HCT116 (cell line): ENCODE measurements at regions not wholly inside any gene's neighbourhood (a gene's known extent, or its start where the extent isn't known, plus 50 kb on each side); places are given as distances from the start of the nearest gene placed in this dataset.

Experiments
- ATAC-seq: fragments of 200-7000 bp; cut with Tn5 transposase; 2 replicates; pipeline ENCODE4 v1.9.1; 2020; ENCODE audit warnings: mild to moderate bottlenecking, moderate library complexity
- BruUV-seq: library from RNA; stranded (reverse); fragments of 400-500 nt; replicated peaks from 2 replicates; lab custom pipeline; 2021; lab: Mats Ljungman, UMichigan
- CTCF ChIA-PET: fragments of 300-600 bp; sonication (Branson Sonifier 250); formaldehyde crosslinking; loops from one replicate; lab custom pipeline; 2021; ENCODE audit warnings: antibody characterized with exemption; lab: Charles Lee
- POLR2A ChIA-PET: fragments of 300-600, 350-600 bp; sonication (Branson Sonifier 250); formaldehyde crosslinking; loops from one replicate; lab custom pipeline; 2021; ENCODE audit warnings: antibody characterized with exemption; lab: Charles Lee
- RAD21 ChIA-PET, 2 experiments: fragments of 300-600 bp; sonication (Branson Sonifier 250); formaldehyde crosslinking; loops; one replicate each; lab custom pipeline; 2023; ENCODE audit warnings: low total read pairs in 2 of 2; ENCODE audit not compliant: uncharacterized antibody in 2 of 2, unreplicated experiment in 2 of 2, low non-redundant PET in 1 of 2; lab: Charles Lee
- DNase-seq: peaks from one replicate; pipeline ENCODE4 v3.0.0-alpha.2; 2010; ENCODE audit warnings: low read depth, low spot score
- H2AFZ ChIP-seq: fragments of 200-600 bp; shearing (Covaris generic), sonication (generic); 2 replicates; pipeline ENCODE4 v1.6.1; 2017; ENCODE audit warnings: low read depth, mixed run types, mixed read lengths, antibody characterized with exemption, low read length; ENCODE audit not compliant: poor library complexity, severe bottlenecking
- H3K27ac ChIP-seq: 2 replicates; pipeline ENCODE4 v1.5.1; 2012; ENCODE audit warnings: low read depth, low read length
- H3K27me3 ChIP-seq: fragments of 200-600 bp; sonication (generic); 2 replicates; pipeline ENCODE4 v1.6.1; 2016; ENCODE audit warnings: mixed run types, low read length, mixed read lengths; ENCODE audit not compliant: insufficient read depth
- H3K36me3 ChIP-seq, 2 experiments: fragments of 200-500 bp in 1 of 2; fragments of 200-600 bp in 1 of 2; sonication (Bioruptor generic) in 1 of 2; sonication (generic) in 1 of 2; 2 replicates each; pipeline versions ENCODE4 v1.5.1 to v1.6.1; 2014 to 2016; ENCODE audit warnings: low read length in 2 of 2, inconsistent platforms in 1 of 2, mixed read lengths in 1 of 2, mixed run types in 1 of 2; ENCODE audit not compliant: insufficient read depth in 2 of 2, control insufficient read depth in 1 of 2
- H3K4me1 ChIP-seq, 2 experiments: fragments of 200-600 bp in 1 of 2; sonication (generic) in 1 of 2; 2 replicates each; pipeline versions ENCODE4 v1.5.1 to v1.6.1; 2012 to 2017; ENCODE audit warnings: low read length in 2 of 2, inconsistent platforms in 1 of 2, mild to moderate bottlenecking in 1 of 2, mixed read lengths in 1 of 2, mixed run types in 1 of 2, moderate library complexity in 1 of 2; ENCODE audit not compliant: insufficient read depth in 2 of 2, control insufficient read depth in 1 of 2
- H3K4me2 ChIP-seq: fragments of 200-600 bp; sonication (generic); 2 replicates; pipeline ENCODE4 v1.6.1; 2017; ENCODE audit warnings: mixed run types, low read length, mixed read lengths
- H3K4me3 ChIP-seq, 2 experiments: fragments of 200-600 bp in 1 of 2; sonication (generic) in 1 of 2; replicated peaks in 1 of 2; 2 replicates each; pipeline ENCODE4 v1.5.1; 2011 to 2016; ENCODE audit warnings: low read length in 2 of 2, control low read depth in 1 of 2, low read depth in 1 of 2, mild to moderate bottlenecking in 1 of 2, mixed read lengths in 1 of 2, mixed run types in 1 of 2
- H3K79me2 ChIP-seq: fragments of 200-600 bp; sonication (generic); 2 replicates; pipeline ENCODE4 v1.6.1; 2017; ENCODE audit warnings: mild to moderate bottlenecking, mixed run types, low read length, moderate library complexity, mixed read lengths; ENCODE audit not compliant: insufficient read depth
- H3K9ac ChIP-seq: fragments of 200-600 bp; sonication (generic); 2 replicates; pipeline ENCODE4 v1.6.1; 2016; ENCODE audit warnings: low read length, mixed read lengths
- H3K9me2 ChIP-seq: fragments of 200-600 bp; sonication (generic), shearing (Covaris generic); 2 replicates; pipeline ENCODE4 v1.6.1; 2017; ENCODE audit warnings: mixed run types, mild to moderate bottlenecking, moderate library complexity; ENCODE audit not compliant: insufficient read depth
- H3K9me3 ChIP-seq, 2 experiments: fragments of 200-500 bp in 1 of 2; fragments of 200-600 bp in 1 of 2; sonication (Bioruptor generic) in 1 of 2; sonication (generic) in 1 of 2; 2 replicates each; pipeline ENCODE4 v1.6.1; 2014 to 2017; ENCODE audit warnings: low read length in 2 of 2, mixed read lengths in 2 of 2, inconsistent platforms in 1 of 2, low read depth in 1 of 2, mild to moderate bottlenecking in 1 of 2, mixed run types in 1 of 2, moderate library complexity in 1 of 2; ENCODE audit not compliant: control insufficient read depth in 1 of 2, insufficient read depth in 1 of 2
- H4K20me1 ChIP-seq: fragments of 200-600 bp; sonication (generic), shearing (Covaris generic); 2 replicates; pipeline ENCODE4 v1.6.1; 2017; ENCODE audit warnings: mixed run types, mild to moderate bottlenecking, moderate library complexity; ENCODE audit not compliant: insufficient read depth
- EGR1 ChIP-seq: IDR thresholded peaks from 2 replicates; pipeline ENCODE4 v1.6.1; 2012; ENCODE audit warnings: low read depth
- ELF1 ChIP-seq: IDR thresholded peaks from 2 replicates; pipeline ENCODE4 v1.6.1; 2012; ENCODE audit warnings: low read depth, borderline replicate concordance
- EZH2 ChIP-seq: fragments of 200-600 bp; sonication (generic); IDR thresholded peaks from 2 replicates; pipeline ENCODE4 v1.6.1; 2017; ENCODE audit warnings: antibody characterized with exemption, mixed run types
- EZH2phosphoT487 ChIP-seq: fragments of 200-600 bp; IDR thresholded peaks from 2 replicates; pipeline ENCODE4 v1.6.1; 2018; ENCODE audit warnings: antibody characterized with exemption, borderline replicate concordance
- JUND ChIP-seq: IDR thresholded peaks from 2 replicates; pipeline ENCODE4 v1.6.1; 2012
- POLR2A ChIP-seq: IDR thresholded peaks from 2 replicates; pipeline ENCODE4 v1.7.0; 2011; ENCODE audit warnings: borderline replicate concordance; ENCODE audit not compliant: insufficient read depth, insufficient read length; ENCODE audit errors: extremely low read depth
- SIN3A ChIP-seq: IDR thresholded peaks from 2 replicates; pipeline ENCODE4 v1.6.1; 2012; ENCODE audit warnings: low read depth
- SP1 ChIP-seq: IDR thresholded peaks from 2 replicates; pipeline ENCODE4 v1.6.1; 2012; ENCODE audit warnings: low read depth
- TCF7L2 ChIP-seq: IDR thresholded peaks from 2 replicates; pipeline ENCODE4 v1.7.0; 2011; ENCODE audit warnings: borderline replicate concordance, inconsistent platforms; ENCODE audit not compliant: insufficient read depth, insufficient read length; ENCODE audit errors: extremely low read depth
- YY1 ChIP-seq: IDR thresholded peaks from 2 replicates; pipeline ENCODE4 v1.6.1; 2011; ENCODE audit warnings: low read length, low read depth, moderate library complexity, mild to moderate bottlenecking; ENCODE audit not compliant: insufficient replicate concordance; ENCODE audit errors: extremely low read depth
- ZFX ChIP-seq: fragments of 450-650 bp; IDR thresholded peaks from 2 replicates; pipeline ENCODE4 v1.6.1; 2017
- ZNF274 ChIP-seq: fragments of 200-500 bp; sonication (Bioruptor generic); IDR thresholded peaks from 2 replicates; pipeline ENCODE4 v1.6.1; 2014; ENCODE audit warnings: mild to moderate bottlenecking, low read depth, low read length, inconsistent platforms
- intact Hi-C: fragments of 100-400 bp; cut with micrococcal nuclease; formaldehyde crosslinking; loops from 2 replicates; pipeline ENCODE4 v1.10.0; 2022
- TF ChIP-seq, protein P1 (sequence below): IDR thresholded peaks from 2 replicates; pipeline ENCODE4 v1.6.1; 2012
- TF ChIP-seq, protein P2 (sequence below), 3 experiments: fragments of 200-600 bp in 1 of 3; sonication (generic) in 1 of 3; IDR thresholded peaks in 2 of 3; conservative IDR thresholded peaks in 1 of 3; 2 replicates each; pipeline ENCODE4 v1.5.1; 2012 to 2017; ENCODE audit warnings: low read depth in 2 of 3, low read length in 2 of 3, antibody characterized with exemption in 1 of 3, borderline replicate concordance in 1 of 3, control low read depth in 1 of 3, mild to moderate bottlenecking in 1 of 3, mixed read lengths in 1 of 3, mixed run types in 1 of 3, moderate library complexity in 1 of 3; ENCODE audit not compliant: insufficient read depth in 1 of 3
- TF ChIP-seq, protein P3 (sequence below): IDR thresholded peaks from 2 replicates; pipeline ENCODE4 v1.6.1; 2012

DNA sequence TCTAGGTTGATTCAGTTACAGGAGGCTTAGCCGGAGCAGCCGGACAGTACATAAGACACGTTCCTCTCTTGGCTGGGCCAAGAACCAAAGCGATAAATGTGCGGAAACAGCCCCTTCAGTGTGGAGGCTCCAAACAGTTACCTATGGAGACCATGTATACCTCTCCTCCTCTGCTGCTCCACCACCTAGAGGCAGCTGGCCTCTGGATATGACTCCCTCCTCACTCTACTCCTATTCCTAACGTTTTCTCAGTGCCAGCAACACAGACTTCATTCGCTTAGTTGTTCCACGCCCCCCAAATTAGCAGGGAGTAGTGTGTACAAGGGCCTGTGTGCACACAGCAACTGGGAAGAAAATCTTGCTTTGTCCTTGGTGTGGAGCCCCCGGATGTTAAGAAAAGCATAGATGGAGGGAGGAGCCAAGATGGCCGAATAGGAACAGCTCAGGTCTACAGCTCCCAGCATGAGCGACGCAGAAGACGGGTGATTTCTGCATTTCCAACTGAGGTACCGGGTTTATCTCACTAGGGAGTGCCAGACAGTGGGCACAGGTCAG is 362.3 kb upstream of the KIRREL3 start:
- POLR2A ChIA-PET: no interaction called here
- Histone ChIP-seq H3K27ac (no peak overlapping the region), H2AFZ (no peak overlapping the region), H3K79me2 (no peaks in the 10 kb centered on the region), H3K4me1 (no peaks in the 10 kb centered on the region), H3K4me2 (no peak overlapping the region), H3K9ac (no peak overlapping the region), H3K36me3 (no peaks in the 10 kb centered on the region), H3K4me3 (no peak overlapping the region), H3K9me3 (no peaks in the 10 kb centered on the region; a peak in 1 of 4 replicates), H4K20me1 (no peaks in the 10 kb centered on the region), H3K9me2 (no peaks in the 10 kb centered on the region), H3K27me3 (no peaks in the 10 kb centered on the region)
- no peak for DNase-seq
- no peak for ATAC-seq
- intact Hi-C loops: no loop called here
- no peak for TF ChIP-seq YY1
- TF ChIP-seq, protein P1, sequence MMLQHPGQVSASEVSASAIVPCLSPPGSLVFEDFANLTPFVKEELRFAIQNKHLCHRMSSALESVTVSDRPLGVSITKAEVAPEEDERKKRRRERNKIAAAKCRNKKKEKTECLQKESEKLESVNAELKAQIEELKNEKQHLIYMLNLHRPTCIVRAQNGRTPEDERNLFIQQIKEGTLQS: no peak
- no peak for TF ChIP-seq EZH2phosphoT487
- no peak for TF ChIP-seq SP1
- TF ChIP-seq ELF1: no peak
- TF ChIP-seq EZH2: no peak
- TF ChIP-seq, protein P2, sequence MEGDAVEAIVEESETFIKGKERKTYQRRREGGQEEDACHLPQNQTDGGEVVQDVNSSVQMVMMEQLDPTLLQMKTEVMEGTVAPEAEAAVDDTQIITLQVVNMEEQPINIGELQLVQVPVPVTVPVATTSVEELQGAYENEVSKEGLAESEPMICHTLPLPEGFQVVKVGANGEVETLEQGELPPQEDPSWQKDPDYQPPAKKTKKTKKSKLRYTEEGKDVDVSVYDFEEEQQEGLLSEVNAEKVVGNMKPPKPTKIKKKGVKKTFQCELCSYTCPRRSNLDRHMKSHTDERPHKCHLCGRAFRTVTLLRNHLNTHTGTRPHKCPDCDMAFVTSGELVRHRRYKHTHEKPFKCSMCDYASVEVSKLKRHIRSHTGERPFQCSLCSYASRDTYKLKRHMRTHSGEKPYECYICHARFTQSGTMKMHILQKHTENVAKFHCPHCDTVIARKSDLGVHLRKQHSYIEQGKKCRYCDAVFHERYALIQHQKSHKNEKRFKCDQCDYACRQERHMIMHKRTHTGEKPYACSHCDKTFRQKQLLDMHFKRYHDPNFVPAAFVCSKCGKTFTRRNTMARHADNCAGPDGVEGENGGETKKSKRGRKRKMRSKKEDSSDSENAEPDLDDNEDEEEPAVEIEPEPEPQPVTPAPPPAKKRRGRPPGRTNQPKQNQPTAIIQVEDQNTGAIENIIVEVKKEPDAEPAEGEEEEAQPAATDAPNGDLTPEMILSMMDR (IDR thresholded peaks at IDR 0.05 in 2 of 3, conservative IDR thresholded peaks at IDR 0.05 in 1 of 3; ENCODE audit: borderline replicate concordance in 1 of 3, insufficient read depth in 1 of 3, low read depth in 2 of 3, low read length in 2 of 3): no peak
- TF ChIP-seq, protein P3, sequence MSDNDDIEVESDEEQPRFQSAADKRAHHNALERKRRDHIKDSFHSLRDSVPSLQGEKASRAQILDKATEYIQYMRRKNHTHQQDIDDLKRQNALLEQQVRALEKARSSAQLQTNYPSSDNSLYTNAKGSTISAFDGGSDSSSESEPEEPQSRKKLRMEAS: no peak
- TF ChIP-seq JUND: no peak
- no peak for TF ChIP-seq EGR1
- no peak for TF ChIP-seq ZNF274
- no peak for TF ChIP-seq SIN3A
- TF ChIP-seq POLR2A: no peak
- no peak for TF ChIP-seq ZFX
- no peak for TF ChIP-seq TCF7L2
- CTCF ChIA-PET: no interaction called here
- RAD21 ChIA-PET: no interaction called here
- BruUV-seq: no TSS peak
